ENCODE measurements at regions not wholly inside any gene's neighbourhood (a gene's known extent, or its start where the extent isn't known, plus 50 kb on each side); places are given as distances from the start of the nearest gene placed in this dataset.

GRCh38 chr18:60245096-60245495 is 127.5 kb downstream of the MC4R start:
- TF ChIP-seq EZH2 (IDR thresholded peaks at IDR 0.05; ENCODE audit: borderline replicate concordance, low read depth, low read length, poor library complexity, severe bottlenecking), result no peak
- no peak for TF ChIP-seq CTCF (conservative IDR thresholded peaks at IDR 0.05; ENCODE audit: low read depth, low read length)

Data from A673 (cell line).